ENCODE measurements at regions not wholly inside any gene's neighbourhood (a gene's known extent, or its start where the extent isn't known, plus 50 kb on each side); places are given as distances from the start of the nearest gene placed in this dataset.

- no peak for DNase-seq (ENCODE audit: low read depth)
- no peak overlapping the region for H3K4me3 ChIP-seq (ENCODE audit: low read depth, low read length)
- TF ChIP-seq MYC (IDR thresholded peaks at IDR 0.05; ENCODE audit: low read depth, low read length) (no peak), POLR2A (IDR thresholded peaks at IDR 0.05; ENCODE audit: extremely low read depth, insufficient read length) (no peak)
- TF ChIP-seq, protein P1, sequence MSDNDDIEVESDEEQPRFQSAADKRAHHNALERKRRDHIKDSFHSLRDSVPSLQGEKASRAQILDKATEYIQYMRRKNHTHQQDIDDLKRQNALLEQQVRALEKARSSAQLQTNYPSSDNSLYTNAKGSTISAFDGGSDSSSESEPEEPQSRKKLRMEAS (IDR thresholded peaks at IDR 0.05; ENCODE audit: low read depth, low read length), result no peak
- TF ChIP-seq, protein P2, sequence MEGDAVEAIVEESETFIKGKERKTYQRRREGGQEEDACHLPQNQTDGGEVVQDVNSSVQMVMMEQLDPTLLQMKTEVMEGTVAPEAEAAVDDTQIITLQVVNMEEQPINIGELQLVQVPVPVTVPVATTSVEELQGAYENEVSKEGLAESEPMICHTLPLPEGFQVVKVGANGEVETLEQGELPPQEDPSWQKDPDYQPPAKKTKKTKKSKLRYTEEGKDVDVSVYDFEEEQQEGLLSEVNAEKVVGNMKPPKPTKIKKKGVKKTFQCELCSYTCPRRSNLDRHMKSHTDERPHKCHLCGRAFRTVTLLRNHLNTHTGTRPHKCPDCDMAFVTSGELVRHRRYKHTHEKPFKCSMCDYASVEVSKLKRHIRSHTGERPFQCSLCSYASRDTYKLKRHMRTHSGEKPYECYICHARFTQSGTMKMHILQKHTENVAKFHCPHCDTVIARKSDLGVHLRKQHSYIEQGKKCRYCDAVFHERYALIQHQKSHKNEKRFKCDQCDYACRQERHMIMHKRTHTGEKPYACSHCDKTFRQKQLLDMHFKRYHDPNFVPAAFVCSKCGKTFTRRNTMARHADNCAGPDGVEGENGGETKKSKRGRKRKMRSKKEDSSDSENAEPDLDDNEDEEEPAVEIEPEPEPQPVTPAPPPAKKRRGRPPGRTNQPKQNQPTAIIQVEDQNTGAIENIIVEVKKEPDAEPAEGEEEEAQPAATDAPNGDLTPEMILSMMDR (IDR thresholded peaks at IDR 0.05; ENCODE audit: low read depth, low read length), result no peak
Measured at GRCh38 chr13:47250146-47250545, 353.3 kb upstream of the HTR2A start.

GRCh38 chr13:47249266-47249665 is 352.4 kb upstream of the HTR2A start:
- H3K4me3 ChIP-seq (ENCODE audit: low read depth, low read length), result no peak overlapping the region
- no peak for DNase-seq (ENCODE audit: low read depth)
- TF ChIP-seq POLR2A (IDR thresholded peaks at IDR 0.05; ENCODE audit: extremely low read depth, insufficient read length) (no peak), MYC (IDR thresholded peaks at IDR 0.05; ENCODE audit: low read depth, low read length) (no peak)
- TF ChIP-seq, protein P2 (IDR thresholded peaks at IDR 0.05; ENCODE audit: low read depth, low read length), result no peak
- TF ChIP-seq, protein P1 (IDR thresholded peaks at IDR 0.05; ENCODE audit: low read depth, low read length), result no peak

GRCh38 chr13:47241446-47241845 is 344.6 kb upstream of the HTR2A start:
- no peak for DNase-seq (ENCODE audit: low read depth)
- TF ChIP-seq, protein P1 (IDR thresholded peaks at IDR 0.05; ENCODE audit: low read depth, low read length), result no peak
- H3K4me3 ChIP-seq (ENCODE audit: low read depth, low read length), result no peak overlapping the region

DNA sequence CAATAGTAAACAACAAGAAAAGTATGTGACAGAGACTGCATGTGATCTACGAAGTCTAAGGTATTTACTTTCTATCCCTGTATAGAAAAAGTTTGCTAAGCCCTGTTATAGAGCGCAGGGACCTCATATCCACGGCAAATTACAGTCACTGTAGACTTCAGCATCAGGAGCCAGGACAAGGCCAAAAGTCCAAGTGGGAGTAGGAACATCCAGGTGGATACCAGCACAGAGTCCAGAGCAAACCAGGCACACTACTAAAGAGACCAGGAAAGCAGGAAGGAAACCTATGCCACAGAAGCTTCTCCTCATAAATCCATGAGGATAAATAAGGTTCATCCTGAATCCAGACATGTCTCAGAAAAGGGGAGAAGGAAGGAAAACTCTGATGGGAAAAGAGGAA is 342.2 kb upstream of the HTR2A start:
- H3K4me3 ChIP-seq (ENCODE audit: low read depth, low read length), result no peak overlapping the region
- TF ChIP-seq, protein P2 (IDR thresholded peaks at IDR 0.05; ENCODE audit: low read depth, low read length), result no peak
- TF ChIP-seq MYC (IDR thresholded peaks at IDR 0.05; ENCODE audit: low read depth, low read length) (no peak), POLR2A (IDR thresholded peaks at IDR 0.05; ENCODE audit: extremely low read depth, insufficient read length) (no peak)
- TF ChIP-seq, protein P1 (IDR thresholded peaks at IDR 0.05; ENCODE audit: low read depth, low read length), result no peak
- DNase-seq (ENCODE audit: low read depth), result no peak

DNA sequence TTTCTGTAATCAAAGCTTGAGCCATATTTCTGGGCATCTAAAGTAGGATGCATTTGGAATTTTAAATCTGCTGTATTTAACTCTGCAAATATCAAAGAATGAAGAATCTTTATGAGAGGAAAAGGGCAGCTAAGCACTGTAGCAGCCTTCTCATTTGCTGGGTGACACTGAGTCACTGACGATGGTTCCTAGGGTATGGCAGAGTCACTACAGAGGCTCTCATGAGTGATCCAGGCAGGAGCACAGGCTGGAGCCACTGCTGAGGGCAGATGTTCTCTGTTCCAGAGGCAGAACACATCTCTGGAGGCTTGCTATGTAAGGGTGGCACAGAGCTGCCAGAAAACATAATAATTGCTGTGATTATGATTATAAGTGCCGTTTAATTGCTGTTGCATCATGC is 340.7 kb upstream of the HTR2A start:
- TF ChIP-seq, protein P1 (IDR thresholded peaks at IDR 0.05; ENCODE audit: low read depth, low read length), result no peak
- TF ChIP-seq POLR2A (IDR thresholded peaks at IDR 0.05; ENCODE audit: extremely low read depth, insufficient read length) (no peak), MYC (IDR thresholded peaks at IDR 0.05; ENCODE audit: low read depth, low read length) (no peak)
- TF ChIP-seq, protein P2 (IDR thresholded peaks at IDR 0.05; ENCODE audit: low read depth, low read length), result no peak
- DNase-seq (ENCODE audit: low read depth), result no peak

DNA sequence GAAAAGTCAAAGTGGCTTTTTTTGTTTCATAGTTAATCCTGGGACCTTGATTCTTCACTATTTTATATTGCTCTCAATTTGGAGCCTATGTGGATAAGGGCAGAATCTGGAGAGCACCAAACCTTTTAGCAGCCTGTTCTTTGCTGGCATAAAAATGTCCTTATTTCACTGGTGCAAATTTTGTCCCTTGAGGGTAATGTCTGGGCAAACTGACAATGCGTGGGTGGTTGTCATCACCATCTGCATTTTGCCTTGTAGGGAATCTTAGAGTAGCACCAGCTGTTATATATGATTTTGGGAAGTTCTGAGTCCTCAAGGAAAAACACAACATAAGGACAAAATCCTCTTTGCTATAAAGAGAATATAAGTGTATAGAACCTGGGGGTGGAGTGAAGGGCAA is 336.9 kb upstream of the HTR2A start:
- TF ChIP-seq, protein P1 (IDR thresholded peaks at IDR 0.05; ENCODE audit: low read depth, low read length), result no peak
- TF ChIP-seq, protein P2 (IDR thresholded peaks at IDR 0.05; ENCODE audit: low read depth, low read length), result no peak
- TF ChIP-seq POLR2A (IDR thresholded peaks at IDR 0.05; ENCODE audit: extremely low read depth, insufficient read length), result no peak
- TF ChIP-seq MYC (IDR thresholded peaks at IDR 0.05; ENCODE audit: low read depth, low read length), result no peak
- DNase-seq (ENCODE audit: low read depth), result no peak
- H3K4me3 ChIP-seq (ENCODE audit: low read depth, low read length), result no peak overlapping the region

More for the DNA sequence above, 340.7 kb upstream of the HTR2A start:
- H3K4me3 ChIP-seq (ENCODE audit: low read depth, low read length), result no peak overlapping the region

Measured in NB4 (cell line).